Mesenchymal stem cell (in vitro differentiated cells and primary cell): ENCODE measurements at regions not wholly inside any gene's neighbourhood (a gene's known extent, or its start where the extent isn't known, plus 50 kb on each side); places are given as distances from the start of the nearest gene placed in this dataset.

Source experiments
- DNase-seq: peaks from one replicate; pipeline ENCODE4 v3.0.0-alpha.2; 2013
- H2AFZ ChIP-seq: one replicate; pipeline ENCODE4 v1.6.1; 2013; ENCODE audit warnings: low read depth, mild to moderate bottlenecking, control low read depth, inconsistent platforms, low read length, moderate library complexity
- H2AK5ac ChIP-seq: 2 replicates; pipeline ENCODE4 v1.6.1; 2013; ENCODE audit warnings: low read length, moderate library complexity, mild to moderate bottlenecking, inconsistent platforms; ENCODE audit not compliant: severe bottlenecking
- H2BK120ac ChIP-seq: one replicate; pipeline ENCODE4 v1.6.1; 2013; ENCODE audit warnings: low read depth, mild to moderate bottlenecking, inconsistent platforms, low read length, moderate library complexity
- H2BK12ac ChIP-seq, 2 experiments: one replicate each; pipeline ENCODE4 v1.6.1; 2013; ENCODE audit warnings: inconsistent platforms in 2 of 2, low read length in 2 of 2, mild to moderate bottlenecking in 2 of 2, moderate library complexity in 2 of 2, control low read depth in 1 of 2
- H2BK15ac ChIP-seq: one replicate; pipeline ENCODE4 v1.6.1; 2013; ENCODE audit warnings: mild to moderate bottlenecking, low read depth, inconsistent platforms; ENCODE audit not compliant: poor library complexity, severe bottlenecking
- H2BK5ac ChIP-seq: 2 replicates; pipeline ENCODE4 v1.6.1; 2013; ENCODE audit warnings: low read depth, mild to moderate bottlenecking, low read length, control low read depth, inconsistent platforms; ENCODE audit not compliant: poor library complexity, severe bottlenecking
- H3K14ac ChIP-seq, 2 experiments: one replicate each; pipeline ENCODE4 v1.6.1; 2013; ENCODE audit warnings: inconsistent platforms in 2 of 2, low read length in 2 of 2, control low read depth in 1 of 2, mild to moderate bottlenecking in 1 of 2, moderate library complexity in 1 of 2
- H3K18ac ChIP-seq, 2 experiments: one replicate each; pipeline ENCODE4 v1.6.1; 2013; ENCODE audit warnings: inconsistent platforms in 2 of 2, low read length in 2 of 2, control low read depth in 1 of 2, low read depth in 1 of 2, mild to moderate bottlenecking in 1 of 2
- H3K23ac ChIP-seq, 2 experiments: one replicate each; pipeline ENCODE4 v1.6.1; 2013; ENCODE audit warnings: inconsistent platforms in 2 of 2, low read length in 2 of 2, mild to moderate bottlenecking in 2 of 2, moderate library complexity in 2 of 2, control low read depth in 1 of 2
- H3K27ac ChIP-seq: 2 replicates; pipeline ENCODE4 v1.5.1; 2013; ENCODE audit warnings: mild to moderate bottlenecking, moderate library complexity, low read length, control low read depth, inconsistent platforms; ENCODE audit not compliant: poor library complexity, severe bottlenecking
- H3K27me3 ChIP-seq, 2 experiments: 2 replicates each; pipeline versions ENCODE4 v1.6.1 to v1.7.0; 2013; ENCODE audit warnings: low read length in 2 of 2, mild to moderate bottlenecking in 2 of 2, moderate library complexity in 2 of 2, control low read depth in 1 of 2, inconsistent platforms in 1 of 2; ENCODE audit not compliant: control insufficient read depth in 1 of 2, insufficient read depth in 1 of 2
- H3K36me3 ChIP-seq, 2 experiments: 2 replicates each; pipeline versions ENCODE4 v1.6.1 to v1.7.0; 2013; ENCODE audit warnings: low read length in 2 of 2, control low read depth in 1 of 2, inconsistent platforms in 1 of 2, low read depth in 1 of 2, mild to moderate bottlenecking in 1 of 2; ENCODE audit not compliant: insufficient read depth in 2 of 2, control insufficient read depth in 1 of 2
- H3K4ac ChIP-seq, 2 experiments: one replicate each; pipeline ENCODE4 v1.6.1; 2013; ENCODE audit warnings: inconsistent platforms in 2 of 2, low read length in 2 of 2, mild to moderate bottlenecking in 2 of 2, moderate library complexity in 2 of 2, control low read depth in 1 of 2, low read depth in 1 of 2
- H3K4me1 ChIP-seq: 2 replicates; pipeline ENCODE4 v1.6.1; 2013; ENCODE audit warnings: low read depth, low read length, control low read depth; ENCODE audit not compliant: control insufficient read depth, insufficient read depth
- H3K4me2 ChIP-seq: 2 replicates; pipeline ENCODE4 v1.6.1; 2013; ENCODE audit warnings: low read length, mild to moderate bottlenecking, inconsistent platforms; ENCODE audit not compliant: poor library complexity, severe bottlenecking
- H3K4me3 ChIP-seq, 2 experiments: 2 replicates each; pipeline versions ENCODE4 v1.5.1 to v1.7.0; 2013; ENCODE audit warnings: low read length in 2 of 2, mild to moderate bottlenecking in 2 of 2, control low read depth in 1 of 2, low read depth in 1 of 2; ENCODE audit not compliant: insufficient read depth in 1 of 2
- H3K79me1 ChIP-seq: replicated peaks from 2 replicates; pipeline ENCODE4 v1.6.1; 2013; ENCODE audit warnings: mild to moderate bottlenecking, control low read depth, low read length, inconsistent platforms; ENCODE audit not compliant: poor library complexity, severe bottlenecking
- H3K9ac ChIP-seq: 2 replicates; pipeline ENCODE4 v1.7.0; 2013; ENCODE audit warnings: mild to moderate bottlenecking, low read length, moderate library complexity
- H3K9me3 ChIP-seq: 2 replicates; pipeline ENCODE4 v1.7.0; 2013; ENCODE audit warnings: mild to moderate bottlenecking, low read length; ENCODE audit not compliant: control insufficient read depth
- H4K8ac ChIP-seq: one replicate; pipeline ENCODE4 v1.6.1; 2013; ENCODE audit warnings: inconsistent platforms, mild to moderate bottlenecking, low read length, moderate library complexity
- H4K91ac ChIP-seq: one replicate; pipeline ENCODE4 v1.6.1; 2013; ENCODE audit warnings: mild to moderate bottlenecking, low read length, inconsistent platforms
- WGBS: methylation state at CpG from one replicate; pipeline ENCODE4 v1.1.7; 2013; ENCODE audit warnings: mixed read lengths; 5-methylcytosine and 5-hydroxymethylcytosine counted together

DNA sequence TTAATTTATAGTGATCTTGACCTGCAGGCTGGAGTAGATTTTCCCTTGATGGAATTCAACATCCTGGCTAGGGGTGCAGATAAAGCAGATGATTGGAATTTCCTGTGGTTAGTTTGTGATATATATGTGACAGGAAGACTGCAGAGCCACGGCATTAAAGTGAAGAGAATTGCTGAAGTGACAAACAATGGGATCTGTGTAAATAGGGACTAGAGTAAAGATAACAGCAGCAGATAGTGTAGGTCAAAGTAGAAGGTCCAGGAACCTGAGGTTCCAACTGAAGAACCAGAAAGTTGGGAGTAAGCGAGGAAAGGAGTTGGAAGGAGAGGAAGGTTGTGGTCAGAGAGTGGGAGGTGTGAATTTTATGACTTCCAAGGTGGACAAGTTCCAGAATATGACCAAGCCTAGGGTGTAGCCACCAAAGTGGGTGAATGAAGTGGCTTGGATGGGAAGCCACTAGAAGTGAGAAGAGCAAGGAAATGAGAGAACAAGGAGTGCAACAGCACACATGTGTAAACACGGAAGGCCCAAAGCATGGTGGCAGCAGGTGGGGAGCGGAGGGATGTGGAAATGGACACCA lies 325.0 kb downstream of the RAB28 start:
- Histone ChIP-seq H3K9ac (no peak overlapping the region), H3K79me1 (no peaks in the 10 kb centered on the region), H3K27ac (no peak overlapping the region), H4K8ac (no peak overlapping the region), H3K9me3 (no peaks in the 10 kb centered on the region), H3K4me1 (no peaks in the 10 kb centered on the region), H2AFZ (no peak overlapping the region), H3K4me3 (no peak overlapping the region), H3K4ac (no peak overlapping the region), H4K91ac (no peak overlapping the region), H2AK5ac (no peak overlapping the region), H3K18ac (no peak overlapping the region), H3K4me2 (no peak overlapping the region), H2BK12ac (no peak overlapping the region), H2BK5ac (no peak overlapping the region), H3K23ac (no peak overlapping the region), H3K36me3 (no peaks in the 10 kb centered on the region), H3K14ac (no peak overlapping the region), H2BK120ac (no peak overlapping the region), H3K27me3 (no peaks in the 10 kb centered on the region), H2BK15ac (no peak overlapping the region)
- no peak for DNase-seq
- WGBS = 61% methylated on average over 4 of the region's 4 CpGs

DNA sequence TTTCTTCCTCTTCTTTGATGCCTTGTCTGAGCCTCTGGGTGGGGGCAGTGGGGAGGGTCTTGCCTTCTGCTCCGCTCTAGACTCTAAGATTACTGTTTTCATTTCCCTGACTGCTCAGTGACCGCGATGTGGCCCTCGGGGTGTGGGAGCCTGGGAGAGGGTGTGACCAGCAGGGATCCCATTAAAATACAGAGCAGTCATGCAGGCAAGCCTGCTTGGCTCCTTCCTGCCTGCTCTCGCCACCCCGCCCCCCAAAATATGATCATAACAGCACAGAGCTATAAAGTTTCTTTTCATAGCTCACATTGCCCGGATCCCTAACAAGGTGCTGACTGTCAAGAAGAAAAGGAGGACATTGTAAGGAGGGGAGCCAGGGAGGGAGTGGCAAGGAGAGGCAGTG lies 332.9 kb downstream of the RAB28 start:
- no peak overlapping the region for H3K9ac ChIP-seq
- no peaks in the 10 kb centered on the region for H3K79me1 ChIP-seq
- no peak overlapping the region for H2BK12ac ChIP-seq
- H3K18ac ChIP-seq = no peak overlapping the region
- no peak overlapping the region for H2AFZ ChIP-seq
- no peak overlapping the region for H3K27ac ChIP-seq
- no peaks in the 10 kb centered on the region for H3K4me1 ChIP-seq
- H3K36me3 ChIP-seq = no peaks in the 10 kb centered on the region
- H4K91ac ChIP-seq = no peak overlapping the region
- H2BK120ac ChIP-seq = no peak overlapping the region
- no peak overlapping the region for H3K4me3 ChIP-seq
- no peak overlapping the region for H3K23ac ChIP-seq
- H2BK15ac ChIP-seq = no peak overlapping the region
- peaks cover 8% of the 10 kb centered on the region for H3K9me3 ChIP-seq
- 74% methylated on average over 4 of the region's 7 CpGs for WGBS
- no peak overlapping the region for H2AK5ac ChIP-seq
- no peak overlapping the region for H3K14ac ChIP-seq
- H4K8ac ChIP-seq = no peak overlapping the region
- no peak for DNase-seq
- H3K27me3 ChIP-seq = peaks cover 0 to 17% of the 10 kb centered on the region in 2 experiments
- H3K4me2 ChIP-seq = no peak overlapping the region
- no peak overlapping the region for H2BK5ac ChIP-seq
- H3K4ac ChIP-seq = no peak overlapping the region

DNA sequence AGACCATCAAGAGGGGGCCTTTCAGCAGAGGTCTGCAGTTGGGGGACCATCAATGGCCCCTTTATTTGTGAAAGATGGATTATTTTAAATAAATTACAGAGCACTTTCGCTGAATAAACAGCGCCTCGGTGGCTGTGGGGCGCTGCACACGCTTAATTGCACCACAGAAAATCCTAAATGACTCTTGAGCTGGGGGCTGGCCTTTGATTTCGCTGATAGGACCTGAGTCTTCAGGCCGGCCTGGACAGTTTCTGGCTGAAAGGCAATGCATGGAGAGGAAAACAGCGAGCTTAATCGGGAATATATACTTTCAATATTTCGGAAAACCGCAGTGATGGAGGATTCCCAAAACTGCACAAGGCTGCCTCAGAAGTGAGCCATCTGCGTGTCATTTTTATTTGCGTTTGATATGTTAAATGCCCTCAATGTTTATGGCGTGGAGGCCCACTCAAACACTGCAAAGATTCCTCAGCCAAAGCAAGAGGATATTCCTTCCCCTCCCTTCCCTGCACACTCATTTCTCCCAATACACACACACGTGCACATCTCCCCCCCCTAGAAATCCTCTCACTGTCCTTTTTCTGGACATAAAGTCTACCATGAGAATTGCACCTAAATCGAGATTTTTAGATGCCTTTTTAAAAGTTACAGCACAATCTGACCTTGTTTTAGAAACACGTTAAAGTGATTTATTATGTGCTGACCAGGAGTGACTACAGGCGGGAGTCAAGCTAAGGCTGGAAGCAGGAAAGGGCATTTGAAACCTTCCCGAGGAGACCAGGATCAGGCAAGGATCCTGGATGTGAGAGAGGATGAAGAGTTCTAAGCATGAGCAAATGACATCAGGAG lies 340.7 kb downstream of the RAB28 start:
- Histone ChIP-seq H3K4me1 (no peaks in the 10 kb centered on the region), H3K9me3 (no peaks in the 10 kb centered on the region), H3K4me3 (no peak overlapping the region), H4K8ac (no peak overlapping the region), H4K91ac (no peak overlapping the region), H2AFZ (no peak overlapping the region), H3K27ac (no peak overlapping the region), H2BK120ac (no peak overlapping the region), H2BK15ac (no peak overlapping the region), H3K9ac (no peak overlapping the region), H3K18ac (no peak overlapping the region), H3K23ac (no peak overlapping the region), H3K27me3 (no peaks in the 10 kb centered on the region), H3K36me3 (no peaks in the 10 kb centered on the region), H3K14ac (no peak overlapping the region), H2BK12ac (no peak overlapping the region), H3K4me2 (no peak overlapping the region), H2AK5ac (no peak overlapping the region), H2BK5ac (no peak overlapping the region), H3K79me1 (no peaks in the 10 kb centered on the region), H3K4ac (no peak overlapping the region)
- 47% methylated on average over 19 of the region's 19 CpGs for WGBS
- DNase-seq = no peak

DNA sequence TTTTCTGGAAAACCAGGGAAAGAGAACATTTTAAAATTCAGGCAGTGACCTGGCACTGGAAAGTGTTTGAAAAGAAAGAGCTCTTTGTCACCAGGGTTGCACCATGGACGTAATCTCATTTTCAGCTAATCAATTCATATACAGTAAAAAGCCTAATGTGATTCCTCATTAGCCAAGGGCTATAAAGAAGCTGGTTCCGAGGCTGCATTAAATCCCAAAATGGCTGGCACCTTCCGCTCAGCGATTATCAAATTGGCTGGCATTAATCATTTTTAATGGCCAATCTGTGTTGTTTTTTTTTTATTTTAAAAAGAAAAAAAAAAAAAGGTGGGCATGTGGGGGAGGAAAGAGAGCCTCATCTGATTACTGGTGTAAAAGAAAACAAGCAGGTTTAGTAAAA lies 341.4 kb downstream of the RAB28 start:
- Histone ChIP-seq H3K27me3 (no peaks in the 10 kb centered on the region), H2BK15ac (no peak overlapping the region), H3K79me1 (no peaks in the 10 kb centered on the region), H4K91ac (no peak overlapping the region), H4K8ac (no peak overlapping the region), H3K36me3 (no peaks in the 10 kb centered on the region), H2AFZ (no peak overlapping the region), H3K9ac (no peak overlapping the region), H3K27ac (no peak overlapping the region), H3K4ac (no peak overlapping the region), H3K14ac (no peak overlapping the region), H2BK12ac (no peak overlapping the region), H2BK5ac (no peak overlapping the region), H2BK120ac (no peak overlapping the region), H3K4me1 (no peaks in the 10 kb centered on the region), H3K23ac (no peak overlapping the region), H2AK5ac (no peak overlapping the region), H3K4me3 (no peak overlapping the region), H3K9me3 (no peaks in the 10 kb centered on the region), H3K18ac (no peak overlapping the region), H3K4me2 (no peak overlapping the region)
- DNase-seq = no peak
- WGBS = 95% methylated on average over 4 of the region's 4 CpGs
